H4 (cell line): ENCODE measurements at regions not wholly inside any gene's neighbourhood (a gene's known extent, or its start where the extent isn't known, plus 50 kb on each side); places are given as distances from the start of the nearest gene placed in this dataset.
"Not testable (repeated sequence)": the region's sequence is repeated elsewhere in the genome, so short reads cannot be mapped to it uniquely, and the experiment has no call there.

Experiments
- DNase-seq: peaks from one replicate; pipeline ENCODE4 v3.0.0-alpha.2; 2015; ENCODE audit warnings: low spot score

- DNase-seq = no peak
Observed at GRCh38 chr7:87007038-87007437, 52.4 kb downstream of the ELAPOR2 start.

DNA sequence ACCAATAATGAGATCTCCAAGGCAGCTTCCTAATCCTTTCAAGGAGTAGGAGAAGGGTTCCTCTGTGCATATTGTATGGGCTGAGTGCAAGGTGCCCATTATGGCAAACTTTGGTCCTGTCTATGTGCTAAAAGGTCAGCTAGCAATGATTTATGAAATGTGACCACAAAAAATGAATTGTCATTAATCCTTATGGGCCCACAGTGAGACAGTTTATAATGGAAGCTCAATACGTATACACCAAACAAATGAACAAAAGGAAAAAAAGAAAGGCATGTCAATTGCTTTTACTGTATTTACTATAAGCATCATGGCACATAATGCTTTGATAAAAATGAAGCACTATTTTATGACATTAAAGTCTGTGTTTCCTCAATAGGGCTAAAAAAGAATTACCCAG lies 54.5 kb downstream of the ELAPOR2 start:
- no peak for DNase-seq

GRCh38 chr7:87003872-87004798 lies 55.3 kb downstream of the ELAPOR2 start:
- no peak for DNase-seq

GRCh38 chr7:87001214-87001613 lies 58.2 kb downstream of the ELAPOR2 start:
- DNase-seq = peak; percentile 79

- DNase-seq = no peak
Observed at GRCh38 chr7:87000344-87000743, 59.1 kb downstream of the ELAPOR2 start.

DNA sequence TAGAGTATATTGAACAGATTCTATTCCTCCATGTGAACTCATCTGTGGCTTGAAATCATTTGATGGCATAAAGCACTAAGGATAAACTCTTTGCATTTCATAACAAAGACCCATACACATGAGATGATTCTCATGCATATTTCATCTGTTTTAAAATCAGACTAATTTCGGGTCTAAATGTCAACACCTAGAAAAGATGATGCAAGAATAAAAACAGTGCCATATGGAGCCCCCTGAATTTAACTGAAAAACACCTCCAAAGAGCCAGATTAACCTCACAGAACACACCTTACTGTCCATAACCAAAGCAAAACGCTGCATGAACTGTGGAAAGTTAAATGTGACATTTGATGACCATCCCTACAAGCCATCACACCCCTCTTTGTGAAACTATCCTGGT lies 59.7 kb downstream of the ELAPOR2 start:
- no peak for DNase-seq

GRCh38 chr7:86995814-86996213 lies 63.6 kb downstream of the ELAPOR2 start:
- DNase-seq = no peak

GRCh38 chr7:86995052-86995725 lies 64.3 kb downstream of the ELAPOR2 start:
- DNase-seq = no peak

DNA sequence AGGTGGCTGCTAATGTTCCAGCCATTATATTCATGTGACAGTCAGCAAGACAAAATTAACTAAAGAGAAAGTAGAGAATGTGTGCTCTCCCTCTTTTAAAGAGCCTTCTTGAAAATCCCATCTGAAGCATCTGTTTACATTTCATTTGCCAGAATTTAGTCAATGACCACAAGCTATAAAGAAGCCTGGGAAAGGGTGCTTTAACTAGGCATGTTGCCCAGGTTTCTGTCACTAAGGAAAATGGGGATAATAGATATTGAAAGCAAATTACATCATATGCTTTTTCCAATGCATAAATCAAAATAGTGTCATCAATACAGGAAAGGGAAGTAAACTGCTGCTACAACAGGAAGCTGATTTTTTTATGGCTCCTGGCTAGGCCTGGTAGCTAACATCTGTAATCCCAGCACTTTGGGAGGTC lies 67.7 kb downstream of the ELAPOR2 start:
- no peak for DNase-seq

- no peak for DNase-seq
Observed at GRCh38 chr7:86991093-86991769, 68.2 kb downstream of the ELAPOR2 start.

GRCh38 chr7:86989407-86989806 lies 70.0 kb downstream of the ELAPOR2 start:
- no peak for DNase-seq

- DNase-seq = not testable (repeated sequence)
Observed at GRCh38 chr7:86987834-86988233, 71.6 kb downstream of the ELAPOR2 start.

DNA sequence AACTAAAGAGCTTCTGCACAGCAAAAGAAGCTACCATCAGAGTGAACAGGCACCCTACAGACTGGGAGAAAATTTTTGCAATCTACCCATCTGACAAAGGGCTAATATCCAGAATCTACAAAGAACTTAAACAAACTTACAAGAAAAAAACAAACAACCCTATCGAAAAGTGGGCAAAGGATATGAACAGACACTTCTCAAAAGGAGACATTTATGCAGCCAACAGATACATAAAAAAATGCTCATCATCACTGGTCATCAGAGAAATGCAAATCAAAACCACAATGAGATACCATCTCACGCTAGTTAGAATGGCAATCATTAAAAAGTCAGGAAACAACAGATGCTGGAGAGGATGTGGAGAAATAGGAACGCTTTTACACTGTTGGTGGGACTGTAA lies 72.1 kb downstream of the ELAPOR2 start:
- not testable (repeated sequence) for DNase-seq

DNA sequence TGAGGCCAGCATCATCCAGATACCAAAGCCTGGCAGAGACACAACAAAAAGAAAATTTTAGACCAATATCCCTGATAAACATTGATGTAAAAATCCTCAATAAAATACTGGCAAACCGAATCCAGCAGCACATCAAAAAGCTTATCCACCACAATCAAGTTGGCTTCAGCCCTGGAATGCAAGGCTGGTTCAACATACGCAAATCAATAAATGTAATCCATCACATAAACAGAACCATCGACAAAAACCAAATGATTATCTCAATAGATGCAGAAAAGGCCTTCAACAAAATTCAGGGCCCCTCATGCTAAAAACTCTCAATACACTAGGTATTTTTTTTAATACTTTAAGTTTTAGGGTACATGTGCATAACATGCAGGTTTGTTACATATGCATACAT lies 74.1 kb downstream of the ELAPOR2 start:
- DNase-seq = not testable (repeated sequence)

DNA sequence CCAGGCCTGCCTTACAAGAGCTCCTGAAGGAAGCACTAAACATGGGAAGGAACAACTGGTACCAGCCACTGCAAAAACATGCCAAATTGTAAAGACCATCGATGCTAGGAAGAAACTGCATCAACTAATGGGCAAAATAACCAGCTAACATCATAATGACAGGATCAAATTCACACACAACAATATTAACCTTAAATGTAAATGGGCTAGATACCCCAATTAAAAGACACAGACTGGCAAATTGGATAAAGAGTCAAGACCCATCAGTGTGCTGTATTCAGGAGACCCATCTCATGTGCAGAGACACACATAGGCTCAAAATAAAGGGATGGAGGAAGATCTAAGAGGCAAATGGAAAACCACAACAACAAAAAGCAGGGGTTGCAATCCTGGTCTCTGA lies 75.8 kb downstream of the ELAPOR2 start:
- not testable (repeated sequence) for DNase-seq

GRCh38 chr7:86981937-86982336 lies 77.5 kb downstream of the ELAPOR2 start:
- not testable (repeated sequence) for DNase-seq

DNA sequence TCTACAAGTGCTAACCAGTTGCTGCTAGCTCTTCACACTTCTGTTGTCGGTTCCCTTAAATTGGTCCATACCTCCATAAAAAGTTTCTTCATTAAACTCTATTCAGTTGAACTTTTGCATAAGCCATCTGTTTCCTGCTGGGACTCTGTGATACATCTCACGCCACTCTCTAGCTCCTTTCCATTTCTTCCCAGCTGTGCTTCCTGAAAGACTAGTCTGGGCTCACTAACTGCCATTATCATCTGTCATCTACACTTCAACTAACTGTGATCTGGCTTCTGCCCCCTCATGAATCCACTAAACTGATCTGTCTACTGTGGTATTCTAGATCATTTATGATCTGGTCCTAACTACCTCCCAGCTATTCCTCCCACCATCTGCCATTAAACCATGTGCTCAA lies 78.3 kb downstream of the ELAPOR2 start:
- no peak for DNase-seq

DNA sequence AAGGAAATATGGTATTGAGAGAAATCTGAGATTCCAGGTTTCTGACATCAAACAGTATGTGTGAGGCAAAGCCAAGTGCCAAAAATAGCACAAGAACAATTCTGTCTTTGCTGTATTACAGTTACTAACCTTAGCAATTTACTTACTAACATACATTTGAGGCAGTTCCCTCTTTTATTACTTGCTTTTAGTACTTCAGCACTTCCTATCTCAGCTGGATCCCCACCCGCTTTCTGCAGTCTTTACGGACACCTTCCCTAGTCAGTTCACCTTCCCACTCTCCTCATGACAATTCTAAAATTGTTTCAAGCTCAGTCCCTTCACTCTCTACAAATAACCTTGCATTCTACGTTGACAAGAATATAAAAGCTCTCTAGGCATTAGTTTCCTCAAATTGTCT lies 79.2 kb downstream of the ELAPOR2 start:
- no peak for DNase-seq

- DNase-seq = no peak
Observed at GRCh38 chr7:86978808-86979506, 80.5 kb downstream of the ELAPOR2 start.

- no peak for DNase-seq
Observed at GRCh38 chr7:86976958-86977357, 82.5 kb downstream of the ELAPOR2 start.

GRCh38 chr7:86975914-86976313 lies 83.5 kb downstream of the ELAPOR2 start:
- DNase-seq = no peak

DNA sequence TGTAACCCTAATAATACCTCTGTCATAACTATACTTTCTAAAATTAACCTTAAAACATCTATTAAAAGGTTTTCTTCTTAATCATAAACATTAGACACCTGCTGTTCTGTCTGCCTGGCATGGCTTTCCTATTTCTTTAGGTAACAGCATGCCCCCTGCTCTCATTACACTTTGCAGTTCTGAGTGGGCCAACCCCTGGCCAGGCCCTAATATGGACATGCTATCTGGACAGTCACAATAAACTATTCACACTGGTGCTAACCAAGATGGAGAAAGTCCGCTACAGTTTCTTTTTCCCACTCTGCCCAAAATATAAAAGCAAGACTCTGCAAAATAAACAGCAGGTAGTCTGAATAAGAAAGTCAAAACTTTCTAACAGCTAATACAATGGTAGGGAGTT lies 84.0 kb downstream of the ELAPOR2 start:
- no peak for DNase-seq
